HEK293 (cell line): ENCODE measurements at regions not wholly inside any gene's neighbourhood (a gene's known extent, or its start where the extent isn't known, plus 50 kb on each side); places are given as distances from the start of the nearest gene placed in this dataset.
"Not testable (repeated sequence)": the region's sequence is repeated elsewhere in the genome, so short reads cannot be mapped to it uniquely, and the experiment has no call there.

Experiments
- HOXA7 ChIP-seq: sonication (generic); formaldehyde crosslinking; IDR thresholded peaks from 2 replicates; pipeline ENCODE4 v1.8.1; 2022; ENCODE audit warnings: missing genetic modification reagents, borderline replicate concordance
- ZBTB21 ChIP-seq: fragments of 450-650 bp; formaldehyde crosslinking; IDR thresholded peaks from 2 replicates; pipeline ENCODE4 v1.5.1; 2017; ENCODE audit warnings: missing biosample characterization, missing genetic modification characterization
- ZNF169 ChIP-seq: fragments of 450-650 bp; formaldehyde crosslinking; IDR thresholded peaks from 2 replicates; pipeline ENCODE4 v1.5.1; 2016; ENCODE audit warnings: missing biosample characterization, missing genetic modification characterization
- ZNF214 ChIP-seq: fragments of 450-650 bp; formaldehyde crosslinking; IDR thresholded peaks from 2 replicates; pipeline ENCODE4 v1.5.1; 2017; ENCODE audit warnings: missing biosample characterization, mild to moderate bottlenecking, missing genetic modification characterization, borderline replicate concordance
- ZNF354C ChIP-seq: fragments of 450-650 bp; formaldehyde crosslinking; IDR thresholded peaks from 2 replicates; pipeline ENCODE4 v1.5.1; 2016; ENCODE audit warnings: missing biosample characterization, missing genetic modification characterization, low read depth, borderline replicate concordance
- ZNF510 ChIP-seq: fragments of 450-650 bp; formaldehyde crosslinking; IDR thresholded peaks from 2 replicates; pipeline ENCODE4 v1.5.1; 2018; ENCODE audit warnings: mild to moderate bottlenecking, missing genetic modification characterization, missing biosample characterization; ENCODE audit not compliant: insufficient replicate concordance
- ZNF610 ChIP-seq: fragments of 450-650 bp; formaldehyde crosslinking; IDR thresholded peaks from 2 replicates; pipeline ENCODE4 v1.5.1; 2016; ENCODE audit warnings: missing biosample characterization, missing genetic modification characterization, borderline replicate concordance
- TF ChIP-seq, protein P1 (sequence below): fragments of 450-650 bp; formaldehyde crosslinking; IDR thresholded peaks from 2 replicates; pipeline ENCODE4 v1.5.1; 2017; ENCODE audit warnings: missing biosample characterization, missing genetic modification characterization
- TF ChIP-seq, protein P2 (sequence below): fragments of 450-650 bp; formaldehyde crosslinking; IDR thresholded peaks from 2 replicates; pipeline ENCODE4 v1.5.1; 2016; ENCODE audit warnings: missing biosample characterization, missing genetic modification characterization
- TF ChIP-seq, protein P3 (sequence below): fragments of 450-650 bp; formaldehyde crosslinking; IDR thresholded peaks from 2 replicates; pipeline ENCODE4 v1.5.1; 2016; ENCODE audit warnings: missing biosample characterization, missing genetic modification characterization, low read depth
- TF ChIP-seq, protein P4 (sequence below): IDR thresholded peaks from 2 replicates; pipeline ENCODE4 v1.6.1; 2011; ENCODE audit warnings: mild to moderate bottlenecking, low read depth, low read length, borderline replicate concordance
- TF ChIP-seq, protein P5 (sequence below): fragments of 450-650 bp; formaldehyde crosslinking; IDR thresholded peaks from 2 replicates; pipeline ENCODE4 v1.5.1; 2016; ENCODE audit warnings: missing biosample characterization, missing genetic modification characterization
- TF ChIP-seq, protein P6 (sequence below): fragments of 450-650 bp; formaldehyde crosslinking; optimal IDR thresholded peaks from 2 replicates; pipeline ENCODE3; 2016; ENCODE audit warnings: missing biosample characterization, mild to moderate bottlenecking, missing genetic modification characterization

DNA sequence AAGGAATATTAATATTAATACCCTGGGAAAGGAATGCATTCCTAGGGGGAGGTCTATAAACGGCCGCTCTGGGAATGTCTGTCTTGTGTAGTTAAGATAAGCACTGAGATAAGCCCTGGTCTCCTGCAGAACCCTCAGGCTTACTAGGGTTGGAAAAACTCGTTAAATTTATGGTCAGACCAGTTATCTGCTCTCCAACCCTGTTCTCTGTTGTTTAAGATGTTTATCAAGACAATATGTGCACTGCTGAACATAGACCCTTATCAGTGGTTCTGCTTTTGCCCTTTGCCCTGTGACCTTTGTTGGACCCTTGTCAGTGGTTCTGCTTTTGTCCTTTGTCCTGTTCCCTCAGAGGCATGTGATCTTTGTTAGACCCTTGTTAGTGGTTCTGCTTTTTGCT lies 1276.7 kb upstream of the ALCAM start:
- TF ChIP-seq, protein P1, sequence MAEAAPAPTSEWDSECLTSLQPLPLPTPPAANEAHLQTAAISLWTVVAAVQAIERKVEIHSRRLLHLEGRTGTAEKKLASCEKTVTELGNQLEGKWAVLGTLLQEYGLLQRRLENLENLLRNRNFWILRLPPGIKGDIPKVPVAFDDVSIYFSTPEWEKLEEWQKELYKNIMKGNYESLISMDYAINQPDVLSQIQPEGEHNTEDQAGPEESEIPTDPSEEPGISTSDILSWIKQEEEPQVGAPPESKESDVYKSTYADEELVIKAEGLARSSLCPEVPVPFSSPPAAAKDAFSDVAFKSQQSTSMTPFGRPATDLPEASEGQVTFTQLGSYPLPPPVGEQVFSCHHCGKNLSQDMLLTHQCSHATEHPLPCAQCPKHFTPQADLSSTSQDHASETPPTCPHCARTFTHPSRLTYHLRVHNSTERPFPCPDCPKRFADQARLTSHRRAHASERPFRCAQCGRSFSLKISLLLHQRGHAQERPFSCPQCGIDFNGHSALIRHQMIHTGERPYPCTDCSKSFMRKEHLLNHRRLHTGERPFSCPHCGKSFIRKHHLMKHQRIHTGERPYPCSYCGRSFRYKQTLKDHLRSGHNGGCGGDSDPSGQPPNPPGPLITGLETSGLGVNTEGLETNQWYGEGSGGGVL (tag by site-specific recombination), result not testable (repeated sequence)
- TF ChIP-seq HOXA7; ZBTB21 (tag by site-specific recombination); ZNF610; ZNF169 (tag by site-specific recombination); ZNF354C (tag by site-specific recombination); ZNF214 (tag by site-specific recombination); ZNF510 (tag by site-specific recombination): not testable (repeated sequence)
- TF ChIP-seq, protein P2, sequence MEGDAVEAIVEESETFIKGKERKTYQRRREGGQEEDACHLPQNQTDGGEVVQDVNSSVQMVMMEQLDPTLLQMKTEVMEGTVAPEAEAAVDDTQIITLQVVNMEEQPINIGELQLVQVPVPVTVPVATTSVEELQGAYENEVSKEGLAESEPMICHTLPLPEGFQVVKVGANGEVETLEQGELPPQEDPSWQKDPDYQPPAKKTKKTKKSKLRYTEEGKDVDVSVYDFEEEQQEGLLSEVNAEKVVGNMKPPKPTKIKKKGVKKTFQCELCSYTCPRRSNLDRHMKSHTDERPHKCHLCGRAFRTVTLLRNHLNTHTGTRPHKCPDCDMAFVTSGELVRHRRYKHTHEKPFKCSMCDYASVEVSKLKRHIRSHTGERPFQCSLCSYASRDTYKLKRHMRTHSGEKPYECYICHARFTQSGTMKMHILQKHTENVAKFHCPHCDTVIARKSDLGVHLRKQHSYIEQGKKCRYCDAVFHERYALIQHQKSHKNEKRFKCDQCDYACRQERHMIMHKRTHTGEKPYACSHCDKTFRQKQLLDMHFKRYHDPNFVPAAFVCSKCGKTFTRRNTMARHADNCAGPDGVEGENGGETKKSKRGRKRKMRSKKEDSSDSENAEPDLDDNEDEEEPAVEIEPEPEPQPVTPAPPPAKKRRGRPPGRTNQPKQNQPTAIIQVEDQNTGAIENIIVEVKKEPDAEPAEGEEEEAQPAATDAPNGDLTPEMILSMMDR, result not testable (repeated sequence)
- TF ChIP-seq, protein P3, sequence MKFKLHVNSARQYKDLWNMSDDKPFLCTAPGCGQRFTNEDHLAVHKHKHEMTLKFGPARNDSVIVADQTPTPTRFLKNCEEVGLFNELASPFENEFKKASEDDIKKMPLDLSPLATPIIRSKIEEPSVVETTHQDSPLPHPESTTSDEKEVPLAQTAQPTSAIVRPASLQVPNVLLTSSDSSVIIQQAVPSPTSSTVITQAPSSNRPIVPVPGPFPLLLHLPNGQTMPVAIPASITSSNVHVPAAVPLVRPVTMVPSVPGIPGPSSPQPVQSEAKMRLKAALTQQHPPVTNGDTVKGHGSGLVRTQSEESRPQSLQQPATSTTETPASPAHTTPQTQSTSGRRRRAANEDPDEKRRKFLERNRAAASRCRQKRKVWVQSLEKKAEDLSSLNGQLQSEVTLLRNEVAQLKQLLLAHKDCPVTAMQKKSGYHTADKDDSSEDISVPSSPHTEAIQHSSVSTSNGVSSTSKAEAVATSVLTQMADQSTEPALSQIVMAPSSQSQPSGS (tag by site-specific recombination), result not testable (repeated sequence)
- TF ChIP-seq, protein P4, sequence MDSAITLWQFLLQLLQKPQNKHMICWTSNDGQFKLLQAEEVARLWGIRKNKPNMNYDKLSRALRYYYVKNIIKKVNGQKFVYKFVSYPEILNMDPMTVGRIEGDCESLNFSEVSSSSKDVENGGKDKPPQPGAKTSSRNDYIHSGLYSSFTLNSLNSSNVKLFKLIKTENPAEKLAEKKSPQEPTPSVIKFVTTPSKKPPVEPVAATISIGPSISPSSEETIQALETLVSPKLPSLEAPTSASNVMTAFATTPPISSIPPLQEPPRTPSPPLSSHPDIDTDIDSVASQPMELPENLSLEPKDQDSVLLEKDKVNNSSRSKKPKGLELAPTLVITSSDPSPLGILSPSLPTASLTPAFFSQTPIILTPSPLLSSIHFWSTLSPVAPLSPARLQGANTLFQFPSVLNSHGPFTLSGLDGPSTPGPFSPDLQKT, result not testable (repeated sequence)
- TF ChIP-seq, protein P5, sequence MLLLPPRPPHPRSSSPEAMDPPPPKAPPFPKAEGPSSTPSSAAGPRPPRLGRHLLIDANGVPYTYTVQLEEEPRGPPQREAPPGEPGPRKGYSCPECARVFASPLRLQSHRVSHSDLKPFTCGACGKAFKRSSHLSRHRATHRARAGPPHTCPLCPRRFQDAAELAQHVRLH (tag by site-specific recombination), result not testable (repeated sequence)
- TF ChIP-seq, protein P6, sequence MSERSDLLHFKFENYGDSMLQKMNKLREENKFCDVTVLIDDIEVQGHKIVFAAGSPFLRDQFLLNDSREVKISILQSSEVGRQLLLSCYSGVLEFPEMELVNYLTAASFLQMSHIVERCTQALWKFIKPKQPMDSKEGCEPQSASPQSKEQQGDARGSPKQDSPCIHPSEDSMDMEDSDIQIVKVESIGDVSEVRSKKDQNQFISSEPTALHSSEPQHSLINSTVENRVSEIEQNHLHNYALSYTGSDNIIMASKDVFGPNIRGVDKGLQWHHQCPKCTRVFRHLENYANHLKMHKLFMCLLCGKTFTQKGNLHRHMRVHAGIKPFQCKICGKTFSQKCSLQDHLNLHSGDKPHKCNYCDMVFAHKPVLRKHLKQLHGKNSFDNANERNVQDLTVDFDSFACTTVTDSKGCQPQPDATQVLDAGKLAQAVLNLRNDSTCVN (tag by site-specific recombination), result not testable (repeated sequence)
